GM10248 (cell line): ENCODE measurements at regions not wholly inside any gene's neighbourhood (a gene's known extent, or its start where the extent isn't known, plus 50 kb on each side); places are given as distances from the start of the nearest gene placed in this dataset.

Experiments used
- CTCF ChIA-PET: fragments of 300-600 bp; sonication (Branson Sonifier 250); formaldehyde crosslinking; extraction: SDS; loops from one replicate; lab custom pipeline; 2021; ENCODE audit warnings: antibody characterized with exemption; lab: Yijun Ruan, JAX
- POLR2A ChIA-PET: fragments of 350-650 bp; sonication (Branson Sonifier 250); formaldehyde crosslinking; extraction: SDS; loops from one replicate; lab custom pipeline; 2020; ENCODE audit warnings: antibody characterized with exemption; lab: Yijun Ruan, JAX
- DNase-seq: peaks from one replicate; pipeline ENCODE4 v3.0.0; 2012; ENCODE audit errors: extremely low spot score
- TF ChIP-seq, protein P1 (sequence below): IDR thresholded peaks from 2 replicates; pipeline ENCODE4 v1.5.1; 2012; ENCODE audit warnings: mild to moderate bottlenecking, low read depth; ENCODE audit errors: extremely low read depth, missing control alignments, control extremely low read depth

DNA sequence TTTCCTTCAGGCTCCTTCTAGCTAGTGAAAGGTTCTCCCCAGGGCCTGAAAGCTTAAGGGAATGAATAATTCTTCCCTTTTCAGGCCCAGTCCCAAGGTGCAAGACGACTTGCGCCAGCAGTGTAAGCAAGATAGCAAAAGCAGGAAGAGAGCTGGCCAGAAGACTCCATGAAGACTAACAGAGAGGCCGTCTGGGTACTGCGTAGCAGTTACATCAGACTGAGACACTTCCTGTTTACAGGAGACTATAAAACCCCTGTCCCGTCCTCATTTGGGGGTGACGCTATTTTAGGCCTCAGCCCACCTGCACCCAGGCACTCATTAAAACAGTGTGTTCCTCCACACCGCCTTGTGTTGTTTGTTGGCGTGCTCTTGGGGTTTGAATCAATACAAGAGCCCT, 90.7 kb upstream of the MOCS2 start:
- POLR2A ChIA-PET, result no interaction called here
- TF ChIP-seq, protein P1, sequence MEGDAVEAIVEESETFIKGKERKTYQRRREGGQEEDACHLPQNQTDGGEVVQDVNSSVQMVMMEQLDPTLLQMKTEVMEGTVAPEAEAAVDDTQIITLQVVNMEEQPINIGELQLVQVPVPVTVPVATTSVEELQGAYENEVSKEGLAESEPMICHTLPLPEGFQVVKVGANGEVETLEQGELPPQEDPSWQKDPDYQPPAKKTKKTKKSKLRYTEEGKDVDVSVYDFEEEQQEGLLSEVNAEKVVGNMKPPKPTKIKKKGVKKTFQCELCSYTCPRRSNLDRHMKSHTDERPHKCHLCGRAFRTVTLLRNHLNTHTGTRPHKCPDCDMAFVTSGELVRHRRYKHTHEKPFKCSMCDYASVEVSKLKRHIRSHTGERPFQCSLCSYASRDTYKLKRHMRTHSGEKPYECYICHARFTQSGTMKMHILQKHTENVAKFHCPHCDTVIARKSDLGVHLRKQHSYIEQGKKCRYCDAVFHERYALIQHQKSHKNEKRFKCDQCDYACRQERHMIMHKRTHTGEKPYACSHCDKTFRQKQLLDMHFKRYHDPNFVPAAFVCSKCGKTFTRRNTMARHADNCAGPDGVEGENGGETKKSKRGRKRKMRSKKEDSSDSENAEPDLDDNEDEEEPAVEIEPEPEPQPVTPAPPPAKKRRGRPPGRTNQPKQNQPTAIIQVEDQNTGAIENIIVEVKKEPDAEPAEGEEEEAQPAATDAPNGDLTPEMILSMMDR, result no peak
- CTCF ChIA-PET, result no interaction called here
- DNase-seq, result no peak

- no peak for DNase-seq
- TF ChIP-seq, protein P1, result peak; percentile 8
- ChIA-PET POLR2A (no interaction called here), CTCF (no interaction called here)
Measured at GRCh38 chr5:53201746-53202145, 92.2 kb upstream of the MOCS2 start.

GRCh38 chr5:53206562-53206961, 97.0 kb upstream of the MOCS2 start:
- POLR2A ChIA-PET, result no interaction called here
- TF ChIP-seq, protein P1, result no peak
- DNase-seq, result no peak
- CTCF ChIA-PET, result no interaction called here

DNA sequence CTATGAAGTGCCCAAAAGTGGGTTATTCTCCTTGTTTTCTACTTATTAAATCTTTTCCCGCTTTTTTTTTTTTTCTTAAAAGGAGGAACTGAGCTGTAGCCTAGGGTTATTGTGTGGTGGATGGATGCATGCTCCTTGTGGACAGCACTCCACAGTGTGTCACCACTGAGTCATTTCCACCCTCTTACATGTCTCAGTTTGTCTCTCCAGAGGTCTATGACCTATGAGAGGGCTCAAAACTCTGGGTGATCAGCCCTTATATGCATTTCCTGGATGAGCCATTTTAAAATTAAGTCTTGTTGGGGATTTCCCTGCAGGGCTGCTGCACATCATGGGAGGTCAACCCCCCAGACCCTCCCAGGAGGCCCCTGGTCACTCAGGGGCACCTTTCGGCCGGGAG, 102.2 kb upstream of the MOCS2 start:
- no peak for DNase-seq
- ChIA-PET CTCF (interaction anchor here (1.4 kb wide), 1 partner anchor 11 kb away, joined by 4 read pairs; no protein-coding TSS in a partner anchor), POLR2A (no interaction called here)
- TF ChIP-seq, protein P1, result no peak

GRCh38 chr5:53219174-53219573, 109.6 kb upstream of the MOCS2 start:
- no peak for DNase-seq
- TF ChIP-seq, protein P1, result no peak
- POLR2A ChIA-PET, result no interaction called here
- CTCF ChIA-PET, result interaction anchor here (2.0 kb wide), 1 partner anchor 11 kb away, joined by 5 read pairs; no protein-coding TSS in a partner anchor

DNA sequence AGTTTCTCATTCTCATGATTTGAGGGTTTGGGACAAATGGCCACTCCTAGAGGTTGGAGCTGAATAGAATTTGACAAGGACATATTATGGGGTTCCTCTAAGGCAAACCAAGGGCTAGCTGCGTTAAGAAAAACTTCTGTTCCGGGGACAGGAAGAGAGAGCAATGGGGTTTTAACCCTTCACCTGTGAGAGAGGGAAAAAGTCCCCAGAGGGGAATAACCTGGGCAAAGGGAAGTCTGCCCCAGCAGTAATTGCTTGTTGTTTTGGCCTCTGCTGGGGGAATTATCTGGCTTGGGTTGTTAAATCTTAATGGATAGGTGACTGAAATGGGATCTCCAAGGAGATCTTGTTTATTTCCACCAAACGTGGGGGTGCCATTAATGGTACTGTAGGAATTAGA, 110.1 kb upstream of the MOCS2 start:
- POLR2A ChIA-PET, result no interaction called here
- CTCF ChIA-PET, result no interaction called here
- TF ChIP-seq, protein P1, result no peak
- DNase-seq, result no peak
